ENCODE measurements at regions not wholly inside any gene's neighbourhood (a gene's known extent, or its start where the extent isn't known, plus 50 kb on each side); places are given as distances from the start of the nearest gene placed in this dataset.

GRCh38 chr22:49487950-49488349 is 339.7 kb downstream of the BRD1 start:
- Histone ChIP-seq H3K4me3 (ENCODE audit: severe bottlenecking) (no peak overlapping the region), H3K9me3 (ENCODE audit: severe bottlenecking) (no peaks in the 10 kb centered on the region), H3K36me3 (ENCODE audit: low read depth) (no peaks in the 10 kb centered on the region), H3K27me3 (ENCODE audit: insufficient read depth, poor library complexity, severe bottlenecking) (no peaks in the 10 kb centered on the region), H3K4me1 (ENCODE audit: insufficient read depth, poor library complexity, severe bottlenecking) (no peaks in the 10 kb centered on the region), H3K27ac (ENCODE audit: poor library complexity, severe bottlenecking) (no peak overlapping the region)
- ATAC-seq (ENCODE audit: low read depth) (peak; percentile 44; the same call in 1 of the 3 replicates), DNase-seq (ENCODE audit: low spot score) (no peak)
- TF ChIP-seq, protein P1, sequence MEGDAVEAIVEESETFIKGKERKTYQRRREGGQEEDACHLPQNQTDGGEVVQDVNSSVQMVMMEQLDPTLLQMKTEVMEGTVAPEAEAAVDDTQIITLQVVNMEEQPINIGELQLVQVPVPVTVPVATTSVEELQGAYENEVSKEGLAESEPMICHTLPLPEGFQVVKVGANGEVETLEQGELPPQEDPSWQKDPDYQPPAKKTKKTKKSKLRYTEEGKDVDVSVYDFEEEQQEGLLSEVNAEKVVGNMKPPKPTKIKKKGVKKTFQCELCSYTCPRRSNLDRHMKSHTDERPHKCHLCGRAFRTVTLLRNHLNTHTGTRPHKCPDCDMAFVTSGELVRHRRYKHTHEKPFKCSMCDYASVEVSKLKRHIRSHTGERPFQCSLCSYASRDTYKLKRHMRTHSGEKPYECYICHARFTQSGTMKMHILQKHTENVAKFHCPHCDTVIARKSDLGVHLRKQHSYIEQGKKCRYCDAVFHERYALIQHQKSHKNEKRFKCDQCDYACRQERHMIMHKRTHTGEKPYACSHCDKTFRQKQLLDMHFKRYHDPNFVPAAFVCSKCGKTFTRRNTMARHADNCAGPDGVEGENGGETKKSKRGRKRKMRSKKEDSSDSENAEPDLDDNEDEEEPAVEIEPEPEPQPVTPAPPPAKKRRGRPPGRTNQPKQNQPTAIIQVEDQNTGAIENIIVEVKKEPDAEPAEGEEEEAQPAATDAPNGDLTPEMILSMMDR (IDR thresholded peaks at IDR 0.05; ENCODE audit: poor library complexity, severe bottlenecking) = no peak

DNA sequence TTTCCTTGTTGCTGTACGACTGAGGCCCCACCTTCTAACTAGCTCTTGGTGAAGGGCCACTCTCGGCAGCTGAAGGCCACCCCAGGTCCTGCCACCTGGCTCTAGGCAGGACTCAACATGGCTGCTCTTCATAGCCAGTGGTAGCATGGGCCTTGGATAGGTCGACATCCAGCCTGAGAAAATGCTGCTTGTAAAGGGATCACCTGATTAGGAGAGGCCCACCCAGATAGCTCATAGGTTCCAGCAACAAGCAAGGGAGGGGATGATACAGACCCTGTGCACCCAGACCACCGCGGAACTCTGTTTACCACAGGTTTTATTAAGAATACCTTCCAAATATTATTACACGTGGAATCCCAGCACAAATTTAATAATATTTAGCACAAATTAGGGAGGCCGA is 341.4 kb downstream of the BRD1 start:
- H3K4me1 ChIP-seq (ENCODE audit: insufficient read depth, poor library complexity, severe bottlenecking) = no peaks in the 10 kb centered on the region
- ATAC-seq (ENCODE audit: low read depth) = no peak
- peaks cover 15% of the 10 kb centered on the region for H3K27me3 ChIP-seq (ENCODE audit: insufficient read depth, poor library complexity, severe bottlenecking)
- no peaks in the 10 kb centered on the region for H3K9me3 ChIP-seq (ENCODE audit: severe bottlenecking)
- TF ChIP-seq, protein P1 (IDR thresholded peaks at IDR 0.05; ENCODE audit: poor library complexity, severe bottlenecking) = no peak
- H3K36me3 ChIP-seq (ENCODE audit: low read depth) = no peaks in the 10 kb centered on the region
- DNase-seq (ENCODE audit: low spot score) = no peak
- no peak overlapping the region for H3K4me3 ChIP-seq (ENCODE audit: severe bottlenecking)
- H3K27ac ChIP-seq (ENCODE audit: poor library complexity, severe bottlenecking) = no peak overlapping the region

GRCh38 chr22:49483946-49484345 is 343.7 kb downstream of the BRD1 start:
- no peak for ATAC-seq (ENCODE audit: low read depth)
- TF ChIP-seq, protein P1 (IDR thresholded peaks at IDR 0.05; ENCODE audit: poor library complexity, severe bottlenecking) = no peak
- DNase-seq (ENCODE audit: low spot score) = no peak
- H3K4me1 ChIP-seq (ENCODE audit: insufficient read depth, poor library complexity, severe bottlenecking) = no peaks in the 10 kb centered on the region
- H3K27me3 ChIP-seq (ENCODE audit: insufficient read depth, poor library complexity, severe bottlenecking) = peaks cover 16% of the 10 kb centered on the region
- H3K9me3 ChIP-seq (ENCODE audit: severe bottlenecking) = no peaks in the 10 kb centered on the region
- no peak overlapping the region for H3K27ac ChIP-seq (ENCODE audit: poor library complexity, severe bottlenecking)
- H3K36me3 ChIP-seq (ENCODE audit: low read depth) = no peaks in the 10 kb centered on the region
- no peak overlapping the region for H3K4me3 ChIP-seq (ENCODE audit: severe bottlenecking)

GRCh38 chr22:49483281-49483870 is 344.3 kb downstream of the BRD1 start:
- TF ChIP-seq, protein P1 (IDR thresholded peaks at IDR 0.05; ENCODE audit: poor library complexity, severe bottlenecking) = no peak
- H3K4me1 ChIP-seq (ENCODE audit: insufficient read depth, poor library complexity, severe bottlenecking) = no peaks in the 10 kb centered on the region
- H3K36me3 ChIP-seq (ENCODE audit: low read depth) = no peaks in the 10 kb centered on the region
- H3K27me3 ChIP-seq (ENCODE audit: insufficient read depth, poor library complexity, severe bottlenecking) = peaks cover 16% of the 10 kb centered on the region
- DNase-seq (ENCODE audit: low spot score) (no peak), ATAC-seq (ENCODE audit: low read depth) (no peak)
- H3K9me3 ChIP-seq (ENCODE audit: severe bottlenecking) = no peaks in the 10 kb centered on the region
- no peak overlapping the region for H3K27ac ChIP-seq (ENCODE audit: poor library complexity, severe bottlenecking)
- no peak overlapping the region for H3K4me3 ChIP-seq (ENCODE audit: severe bottlenecking)

DNA sequence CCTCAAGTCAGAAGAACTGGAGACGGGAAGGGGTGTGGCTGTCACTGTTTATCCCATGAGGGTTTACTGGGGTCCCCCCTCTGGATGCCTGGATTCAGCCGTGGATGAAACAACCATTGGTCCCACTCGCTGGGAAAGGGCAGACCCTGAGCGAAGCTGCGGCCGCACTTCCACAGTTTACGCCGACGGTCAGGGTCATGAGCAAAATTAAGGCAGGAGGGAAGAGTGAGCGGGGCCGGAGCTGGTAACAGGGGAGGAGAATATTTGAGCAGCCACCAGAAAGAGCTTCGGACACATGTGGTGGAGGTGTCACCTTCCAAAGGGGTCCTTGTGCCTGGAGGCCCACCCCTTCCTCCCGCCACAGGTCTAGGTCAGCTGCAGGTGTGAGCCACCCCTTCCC is 344.9 kb downstream of the BRD1 start:
- no peak overlapping the region for H3K27ac ChIP-seq (ENCODE audit: poor library complexity, severe bottlenecking)
- TF ChIP-seq, protein P1 (IDR thresholded peaks at IDR 0.05; ENCODE audit: poor library complexity, severe bottlenecking) = no peak
- H3K27me3 ChIP-seq (ENCODE audit: insufficient read depth, poor library complexity, severe bottlenecking) = peaks cover 16% of the 10 kb centered on the region
- no peaks in the 10 kb centered on the region for H3K9me3 ChIP-seq (ENCODE audit: severe bottlenecking)
- no peak for DNase-seq (ENCODE audit: low spot score)
- no peaks in the 10 kb centered on the region for H3K4me1 ChIP-seq (ENCODE audit: insufficient read depth, poor library complexity, severe bottlenecking)
- H3K36me3 ChIP-seq (ENCODE audit: low read depth) = no peaks in the 10 kb centered on the region
- no peak overlapping the region for H3K4me3 ChIP-seq (ENCODE audit: severe bottlenecking)
- ATAC-seq (ENCODE audit: low read depth) = no peak
